K562 (cell line): ENCODE measurements at regions not wholly inside any gene's neighbourhood (a gene's known extent, or its start where the extent isn't known, plus 50 kb on each side); places are given as distances from the start of the nearest gene placed in this dataset.

ENCODE experiments used
- ATAC-seq: fragments of 200-7000 bp; cut with Tn5 transposase; 3 replicates; pipeline ENCODE4 v1.9.1; 2020; ENCODE audit warnings: moderate library complexity
- BruUV-seq: library from RNA; stranded (reverse); fragments of 400-500 nt; replicated peaks from 2 replicates; lab custom pipeline; 2021; lab: Mats Ljungman, UMichigan
- CTCF ChIA-PET: fragments of 300-600 bp; formaldehyde crosslinking; extraction: SDS; loops from one replicate; lab custom pipeline; 2021; ENCODE audit warnings: low intra/inter-chr PET ratio; lab: Yijun Ruan, JAX
- POLR2A ChIA-PET: fragments of 300-600, 350-650 bp; sonication (Branson Sonifier 250); formaldehyde crosslinking; extraction: SDS; loops from one replicate; lab custom pipeline; 2021; ENCODE audit warnings: antibody characterized with exemption, inconsistent platforms; lab: Yijun Ruan, JAX
- DNase-seq, 4 experiments: peaks; one replicate each; pipeline versions ENCODE4 v3.0.0 to v3.0.0-alpha.2; 2011 to 2018; ENCODE audit warnings: low spot score in 3 of 4, mixed read lengths in 3 of 4; ENCODE audit errors: extremely low read depth in 1 of 4
- FAIRE-seq: peaks from 2 replicates; lab custom pipeline; 2011; peaks lifted over from hg19 to GRCh38; lab: Jason Lieb, UNC
- H2AFZ ChIP-seq: 2 replicates; pipeline ENCODE4 v1.6.0; 2011; ENCODE audit warnings: low read depth, low read length, control low read depth, inconsistent platforms
- H3K27ac ChIP-seq: fragments of 200-600 bp; 3 replicates; pipeline ENCODE4 v1.8.0; 2011; ENCODE audit warnings: low read depth, mild to moderate bottlenecking, control low read depth, inconsistent platforms, low read length, moderate library complexity, mixed read lengths; ENCODE audit errors: extremely low read depth
- H3K27me3 ChIP-seq, 2 experiments: fragments of 300-600 bp in 1 of 2; 2 replicates in 1 of 2; 3 replicates in 1 of 2; pipeline versions ENCODE4 v1.6.0 to v1.8.0; 2011; ENCODE audit warnings: inconsistent platforms in 2 of 2, low read length in 2 of 2, mild to moderate bottlenecking in 1 of 2, mixed read lengths in 1 of 2, moderate library complexity in 1 of 2; ENCODE audit not compliant: control insufficient read depth in 2 of 2, insufficient read depth in 2 of 2
- H3K36me3 ChIP-seq: fragments of 300-600 bp; 3 replicates; pipeline ENCODE4 v1.8.0; 2011; ENCODE audit warnings: mild to moderate bottlenecking, low read length, inconsistent platforms; ENCODE audit not compliant: control insufficient read depth, insufficient read depth
- H3K4me1 ChIP-seq, 2 experiments: fragments of 200-600 bp in 1 of 2; replicated peaks in 1 of 2; 2 replicates in 1 of 2; 3 replicates in 1 of 2; pipeline versions ENCODE4 v1.5.1 to v1.8.0; 2011; ENCODE audit warnings: inconsistent platforms in 2 of 2, low read length in 2 of 2, mild to moderate bottlenecking in 1 of 2, mixed read lengths in 1 of 2, moderate library complexity in 1 of 2; ENCODE audit not compliant: control insufficient read depth in 2 of 2, insufficient read depth in 2 of 2
- H3K4me2 ChIP-seq: 2 replicates; pipeline ENCODE4 v1.6.1; 2011; ENCODE audit warnings: low read length, control low read depth, inconsistent platforms, mixed read lengths; ENCODE audit not compliant: insufficient read depth
- H3K4me3 ChIP-seq: fragments of 200-600 bp; sonication (generic), shearing (Covaris generic); 2 replicates; pipeline ENCODE4 v1.5.1; 2016; ENCODE audit warnings: control low read depth, inconsistent platforms
- H3K79me2 ChIP-seq: fragments of 200-600 bp; 3 replicates; pipeline ENCODE4 v1.8.0; 2011; ENCODE audit warnings: low read length, inconsistent platforms; ENCODE audit not compliant: control insufficient read depth, insufficient read depth
- H3K9ac ChIP-seq, 2 experiments: 2 replicates each; pipeline versions ENCODE4 v1.6.0 to v1.6.1; 2011; ENCODE audit warnings: low read depth in 2 of 2, low read length in 2 of 2, control low read depth in 1 of 2, inconsistent platforms in 1 of 2, mild to moderate bottlenecking in 1 of 2, mixed read lengths in 1 of 2; ENCODE audit not compliant: insufficient read depth in 1 of 2
- H3K9me1 ChIP-seq: one replicate; pipeline ENCODE4 v1.6.0; 2011; ENCODE audit warnings: inconsistent platforms, mild to moderate bottlenecking, low read length, moderate library complexity; ENCODE audit not compliant: control insufficient read depth, insufficient read depth
- H3K9me3 ChIP-seq: replicated peaks from 2 replicates; pipeline ENCODE4 v1.5.1; 2011; ENCODE audit warnings: low read depth, low read length, inconsistent platforms; ENCODE audit not compliant: control insufficient read depth, insufficient read depth
- H4K20me1 ChIP-seq: replicated peaks from 2 replicates; pipeline ENCODE4 v1.6.1; 2011; ENCODE audit warnings: low read length, inconsistent platforms, mixed read lengths; ENCODE audit not compliant: control insufficient read depth, insufficient read depth
- ARNT ChIP-seq, 2 experiments: fragments of 450-650 bp; IDR thresholded peaks; 2 replicates each; pipeline ENCODE4 v1.6.1; 2016; ENCODE audit warnings: mild to moderate bottlenecking in 1 of 2
- CC2D1A ChIP-seq: fragments of 450-650 bp; IDR thresholded peaks from 2 replicates; pipeline ENCODE4 v1.6.1; 2017; ENCODE audit warnings: mild to moderate bottlenecking
- FOXK2 ChIP-seq, 2 experiments: fragments of 450-650 bp; IDR thresholded peaks in 1 of 2; conservative IDR thresholded peaks in 1 of 2; 2 replicates each; pipeline ENCODE4 v1.6.1; 2016; ENCODE audit warnings: low read depth in 2 of 2, mild to moderate bottlenecking in 1 of 2
- HMGN3 ChIP-seq: IDR thresholded peaks from 2 replicates; pipeline ENCODE4 v1.6.1; 2011; ENCODE audit warnings: borderline replicate concordance, low read depth, mild to moderate bottlenecking, mixed read lengths, low read length; ENCODE audit not compliant: insufficient read length; ENCODE audit errors: extremely low read depth
- HOXB6 ChIP-seq: fragments of 250-450 bp; sonication (Bioruptor Pico); IDR thresholded peaks from 2 replicates; pipeline ENCODE4 v1.5.1; 2022; ENCODE audit warnings: mild to moderate bottlenecking, borderline replicate concordance
- POLR2A ChIP-seq: fragments of 450-650 bp; conservative IDR thresholded peaks from 2 replicates; pipeline ENCODE4 v1.6.1; 2016
- POU5F1 ChIP-seq: fragments of 150-350 bp; IDR thresholded peaks from 2 replicates; pipeline ENCODE4 v1.6.1; 2014; ENCODE audit warnings: borderline replicate concordance, low read length, low read depth, mild to moderate bottlenecking; ENCODE audit not compliant: partially characterized antibody
- SRSF3 ChIP-seq: fragments of 200-400 bp; formaldehyde crosslinking; IDR thresholded peaks from 2 replicates; pipeline ENCODE4 v1.6.1; 2016; ENCODE audit warnings: mild to moderate bottlenecking, low read length, moderate library complexity; ENCODE audit not compliant: insufficient read depth
- WGBS: fragments of 100-300 bp; shearing (Covaris generic); methylation state at CpG from one replicate; pipeline ENCODE4 v1.1.6; 2016; ENCODE audit warnings: low coverage, mixed read lengths; ENCODE audit not compliant: insufficient coverage; ENCODE audit errors: missing lambda C conversion rate; 5-methylcytosine and 5-hydroxymethylcytosine counted together
- in situ Hi-C: fragments of 300-500 bp; cut with MboI; formaldehyde crosslinking; loops from 4 replicates; pipeline ENCODE4 v1.15.0; 2018; ENCODE audit warnings: inconsistent platforms, mixed read lengths
- intact Hi-C: fragments of 100-400 bp; cut with micrococcal nuclease; formaldehyde crosslinking; loops from 2 replicates; pipeline ENCODE4 v1.14.2; 2022
- TF ChIP-seq, protein P1 (sequence below), 2 experiments: fragments of 450-650 bp in 1 of 2; sonication (generic) in 1 of 2; formaldehyde crosslinking; conservative IDR thresholded peaks; 2 replicates each; pipeline versions ENCODE4 v1.4.0 to v1.8.1; 2020 to 2022; ENCODE audit warnings: mild to moderate bottlenecking in 1 of 2, missing genetic modification reagents in 1 of 2
- TF ChIP-seq, protein P2 (sequence below): sonication (generic); formaldehyde crosslinking; IDR thresholded peaks from 2 replicates; pipeline ENCODE4 v1.8.0; 2022; ENCODE audit warnings: mild to moderate bottlenecking, low read depth, missing genetic modification reagents
- TF ChIP-seq, protein P3 (sequence below): fragments of 450-650 bp; IDR thresholded peaks from 2 replicates; pipeline ENCODE4 v1.6.1; 2016; ENCODE audit warnings: borderline replicate concordance
- TF ChIP-seq, protein P4 (sequence below), 2 experiments: fragments of 150-350 bp in 1 of 2; IDR thresholded peaks; 2 replicates each; pipeline ENCODE4 v1.6.1; 2012 to 2016; ENCODE audit warnings: low read depth in 2 of 2, low read length in 2 of 2, mild to moderate bottlenecking in 1 of 2, moderate library complexity in 1 of 2
- TF ChIP-seq, protein P5 (sequence below): fragments of 450-650 bp; IDR thresholded peaks from 2 replicates; pipeline ENCODE4 v1.6.1; 2018; ENCODE audit warnings: mild to moderate bottlenecking, low read depth; ENCODE audit not compliant: partially characterized antibody

DNA sequence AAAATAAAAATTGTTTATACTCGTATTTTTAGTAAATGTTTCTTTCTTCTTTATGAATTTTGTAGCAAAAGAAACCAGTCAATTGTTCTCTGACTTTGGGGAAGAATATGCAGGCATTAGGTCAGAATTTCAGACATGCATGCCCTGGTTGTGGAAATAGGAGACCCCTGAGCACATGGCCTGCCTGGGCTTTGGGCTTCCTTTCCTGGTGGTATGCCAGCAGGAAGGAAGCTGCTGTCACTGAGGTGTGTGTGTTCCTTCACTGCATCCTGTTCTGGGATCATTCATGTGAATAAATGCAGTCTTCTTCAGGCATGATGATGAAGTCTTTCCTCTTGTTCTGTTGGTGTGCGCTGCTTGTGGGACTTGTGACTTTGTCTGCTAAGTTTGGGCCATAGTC is 920.2 kb upstream of the VRK2 start:
- H3K9me1 ChIP-seq, result no peaks in the 10 kb centered on the region
- H3K79me2 ChIP-seq, result no peaks in the 10 kb centered on the region
- intact Hi-C loops, result no loop called here
- no peak overlapping the region for H3K9ac ChIP-seq
- H3K4me3 ChIP-seq, result no peak overlapping the region
- ATAC-seq, result no peak
- CTCF ChIA-PET, result no interaction called here
- H4K20me1 ChIP-seq, result no peaks in the 10 kb centered on the region
- POLR2A ChIA-PET, result interaction anchor here (0.5 kb wide), 1 partner anchor 127 kb away, joined by 3 read pairs; no protein-coding TSS in a partner anchor
- in situ Hi-C loops, result no loop called here
- no peaks in the 10 kb centered on the region for H3K4me1 ChIP-seq
- no peaks in the 10 kb centered on the region for H3K27me3 ChIP-seq
- no peak for FAIRE-seq
- no TSS peak for BruUV-seq
- TF ChIP-seq, protein P1, sequence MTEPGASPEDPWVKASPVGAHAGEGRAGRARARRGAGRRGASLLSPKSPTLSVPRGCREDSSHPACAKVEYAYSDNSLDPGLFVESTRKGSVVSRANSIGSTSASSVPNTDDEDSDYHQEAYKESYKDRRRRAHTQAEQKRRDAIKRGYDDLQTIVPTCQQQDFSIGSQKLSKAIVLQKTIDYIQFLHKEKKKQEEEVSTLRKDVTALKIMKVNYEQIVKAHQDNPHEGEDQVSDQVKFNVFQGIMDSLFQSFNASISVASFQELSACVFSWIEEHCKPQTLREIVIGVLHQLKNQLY (CRISPR knock-in tag; conservative IDR thresholded peaks at IDR 0.05), result no peak
- TF ChIP-seq POU5F1 (no peak), POLR2A (no peak), CC2D1A (no peak), SRSF3 (no peak), HOXB6 (CRISPR knock-in tag) (no peak), ARNT (IDR thresholded peaks at IDR 0.05) (no peak), FOXK2 (conservative IDR thresholded peaks at IDR 0.05 in 1 of 2, IDR thresholded peaks at IDR 0.05 in 1 of 2; ENCODE audit: low read depth in 2 of 2) (no peak), HMGN3 (no peak)
- TF ChIP-seq, protein P2, sequence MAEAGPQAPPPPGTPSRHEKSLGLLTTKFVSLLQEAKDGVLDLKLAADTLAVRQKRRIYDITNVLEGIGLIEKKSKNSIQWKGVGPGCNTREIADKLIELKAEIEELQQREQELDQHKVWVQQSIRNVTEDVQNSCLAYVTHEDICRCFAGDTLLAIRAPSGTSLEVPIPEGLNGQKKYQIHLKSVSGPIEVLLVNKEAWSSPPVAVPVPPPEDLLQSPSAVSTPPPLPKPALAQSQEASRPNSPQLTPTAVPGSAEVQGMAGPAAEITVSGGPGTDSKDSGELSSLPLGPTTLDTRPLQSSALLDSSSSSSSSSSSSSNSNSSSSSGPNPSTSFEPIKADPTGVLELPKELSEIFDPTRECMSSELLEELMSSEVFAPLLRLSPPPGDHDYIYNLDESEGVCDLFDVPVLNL (CRISPR knock-in tag), result no peak
- TF ChIP-seq, protein P3, sequence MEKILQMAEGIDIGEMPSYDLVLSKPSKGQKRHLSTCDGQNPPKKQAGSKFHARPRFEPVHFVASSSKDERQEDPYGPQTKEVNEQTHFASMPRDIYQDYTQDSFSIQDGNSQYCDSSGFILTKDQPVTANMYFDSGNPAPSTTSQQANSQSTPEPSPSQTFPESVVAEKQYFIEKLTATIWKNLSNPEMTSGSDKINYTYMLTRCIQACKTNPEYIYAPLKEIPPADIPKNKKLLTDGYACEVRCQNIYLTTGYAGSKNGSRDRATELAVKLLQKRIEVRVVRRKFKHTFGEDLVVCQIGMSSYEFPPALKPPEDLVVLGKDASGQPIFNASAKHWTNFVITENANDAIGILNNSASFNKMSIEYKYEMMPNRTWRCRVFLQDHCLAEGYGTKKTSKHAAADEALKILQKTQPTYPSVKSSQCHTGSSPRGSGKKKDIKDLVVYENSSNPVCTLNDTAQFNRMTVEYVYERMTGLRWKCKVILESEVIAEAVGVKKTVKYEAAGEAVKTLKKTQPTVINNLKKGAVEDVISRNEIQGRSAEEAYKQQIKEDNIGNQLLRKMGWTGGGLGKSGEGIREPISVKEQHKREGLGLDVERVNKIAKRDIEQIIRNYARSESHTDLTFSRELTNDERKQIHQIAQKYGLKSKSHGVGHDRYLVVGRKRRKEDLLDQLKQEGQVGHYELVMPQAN, result no peak
- TF ChIP-seq, protein P4, sequence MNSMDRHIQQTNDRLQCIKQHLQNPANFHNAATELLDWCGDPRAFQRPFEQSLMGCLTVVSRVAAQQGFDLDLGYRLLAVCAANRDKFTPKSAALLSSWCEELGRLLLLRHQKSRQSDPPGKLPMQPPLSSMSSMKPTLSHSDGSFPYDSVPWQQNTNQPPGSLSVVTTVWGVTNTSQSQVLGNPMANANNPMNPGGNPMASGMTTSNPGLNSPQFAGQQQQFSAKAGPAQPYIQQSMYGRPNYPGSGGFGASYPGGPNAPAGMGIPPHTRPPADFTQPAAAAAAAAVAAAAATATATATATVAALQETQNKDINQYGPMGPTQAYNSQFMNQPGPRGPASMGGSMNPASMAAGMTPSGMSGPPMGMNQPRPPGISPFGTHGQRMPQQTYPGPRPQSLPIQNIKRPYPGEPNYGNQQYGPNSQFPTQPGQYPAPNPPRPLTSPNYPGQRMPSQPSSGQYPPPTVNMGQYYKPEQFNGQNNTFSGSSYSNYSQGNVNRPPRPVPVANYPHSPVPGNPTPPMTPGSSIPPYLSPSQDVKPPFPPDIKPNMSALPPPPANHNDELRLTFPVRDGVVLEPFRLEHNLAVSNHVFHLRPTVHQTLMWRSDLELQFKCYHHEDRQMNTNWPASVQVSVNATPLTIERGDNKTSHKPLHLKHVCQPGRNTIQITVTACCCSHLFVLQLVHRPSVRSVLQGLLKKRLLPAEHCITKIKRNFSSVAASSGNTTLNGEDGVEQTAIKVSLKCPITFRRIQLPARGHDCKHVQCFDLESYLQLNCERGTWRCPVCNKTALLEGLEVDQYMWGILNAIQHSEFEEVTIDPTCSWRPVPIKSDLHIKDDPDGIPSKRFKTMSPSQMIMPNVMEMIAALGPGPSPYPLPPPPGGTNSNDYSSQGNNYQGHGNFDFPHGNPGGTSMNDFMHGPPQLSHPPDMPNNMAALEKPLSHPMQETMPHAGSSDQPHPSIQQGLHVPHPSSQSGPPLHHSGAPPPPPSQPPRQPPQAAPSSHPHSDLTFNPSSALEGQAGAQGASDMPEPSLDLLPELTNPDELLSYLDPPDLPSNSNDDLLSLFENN (IDR thresholded peaks at IDR 0.05; ENCODE audit: low read depth in 2 of 2, low read length in 2 of 2), result no peak
- TF ChIP-seq, protein P5, sequence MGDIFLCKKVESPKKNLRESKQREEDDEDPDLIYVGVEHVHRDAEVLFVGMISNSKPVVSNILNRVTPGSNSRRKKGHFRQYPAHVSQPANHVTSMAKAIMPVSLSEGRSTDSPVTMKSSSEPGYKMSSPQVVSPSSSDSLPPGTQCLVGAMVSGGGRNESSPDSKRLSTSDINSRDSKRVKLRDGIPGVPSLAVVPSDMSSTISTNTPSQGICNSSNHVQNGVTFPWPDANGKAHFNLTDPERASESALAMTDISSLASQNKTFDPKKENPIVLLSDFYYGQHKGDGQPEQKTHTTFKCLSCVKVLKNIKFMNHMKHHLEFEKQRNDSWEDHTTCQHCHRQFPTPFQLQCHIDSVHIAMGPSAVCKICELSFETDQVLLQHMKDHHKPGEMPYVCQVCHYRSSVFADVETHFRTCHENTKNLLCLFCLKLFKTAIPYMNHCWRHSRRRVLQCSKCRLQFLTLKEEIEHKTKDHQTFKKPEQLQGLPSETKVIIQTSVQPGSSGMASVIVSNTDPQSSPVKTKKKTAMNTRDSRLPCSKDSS, result no peak
- TF ChIP-seq, all 486 proteins: peak for 0
- Histone ChIP-seq H3K9me3 (no peaks in the 10 kb centered on the region; the same call in 1 of the 2 replicates), H3K4me2 (no peak overlapping the region), H2AFZ (no peak overlapping the region), H3K36me3 (no peaks in the 10 kb centered on the region), H3K27ac (no peak overlapping the region)
- DNase-seq, result no peak
- WGBS, result 0% methylated on average over 2 of the region's 2 CpGs
